ENCODE measurements at regions not wholly inside any gene's neighbourhood (a gene's known extent, or its start where the extent isn't known, plus 50 kb on each side); places are given as distances from the start of the nearest gene placed in this dataset.

DNA sequence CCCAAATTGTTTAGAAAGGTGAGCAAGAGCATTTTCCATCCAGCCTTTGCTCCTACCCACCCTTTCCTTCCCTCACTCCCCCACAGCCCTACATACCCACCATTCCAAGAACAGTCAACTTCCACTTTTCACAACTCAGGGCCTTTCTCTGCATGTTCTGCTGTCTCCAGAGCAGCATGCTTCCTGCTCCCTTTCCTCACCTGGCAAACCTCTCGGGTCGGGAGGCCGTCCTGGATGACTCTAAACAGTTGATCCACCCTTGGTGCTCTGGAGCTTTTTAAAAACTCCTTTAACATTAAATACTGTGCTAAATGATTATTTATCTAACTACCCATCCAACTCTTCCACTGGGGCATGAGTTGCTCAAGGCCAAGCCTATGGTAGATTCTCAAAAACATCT lies 200.6 kb downstream of the SETD4 start:
- no peak for DNase-seq (ENCODE audit: low spot score)
- no peak overlapping the region for H3K27ac ChIP-seq
- TF ChIP-seq, protein P1, sequence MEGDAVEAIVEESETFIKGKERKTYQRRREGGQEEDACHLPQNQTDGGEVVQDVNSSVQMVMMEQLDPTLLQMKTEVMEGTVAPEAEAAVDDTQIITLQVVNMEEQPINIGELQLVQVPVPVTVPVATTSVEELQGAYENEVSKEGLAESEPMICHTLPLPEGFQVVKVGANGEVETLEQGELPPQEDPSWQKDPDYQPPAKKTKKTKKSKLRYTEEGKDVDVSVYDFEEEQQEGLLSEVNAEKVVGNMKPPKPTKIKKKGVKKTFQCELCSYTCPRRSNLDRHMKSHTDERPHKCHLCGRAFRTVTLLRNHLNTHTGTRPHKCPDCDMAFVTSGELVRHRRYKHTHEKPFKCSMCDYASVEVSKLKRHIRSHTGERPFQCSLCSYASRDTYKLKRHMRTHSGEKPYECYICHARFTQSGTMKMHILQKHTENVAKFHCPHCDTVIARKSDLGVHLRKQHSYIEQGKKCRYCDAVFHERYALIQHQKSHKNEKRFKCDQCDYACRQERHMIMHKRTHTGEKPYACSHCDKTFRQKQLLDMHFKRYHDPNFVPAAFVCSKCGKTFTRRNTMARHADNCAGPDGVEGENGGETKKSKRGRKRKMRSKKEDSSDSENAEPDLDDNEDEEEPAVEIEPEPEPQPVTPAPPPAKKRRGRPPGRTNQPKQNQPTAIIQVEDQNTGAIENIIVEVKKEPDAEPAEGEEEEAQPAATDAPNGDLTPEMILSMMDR (IDR thresholded peaks at IDR 0.05): no peak
- H3K4me3 ChIP-seq: no peak overlapping the region

DNA sequence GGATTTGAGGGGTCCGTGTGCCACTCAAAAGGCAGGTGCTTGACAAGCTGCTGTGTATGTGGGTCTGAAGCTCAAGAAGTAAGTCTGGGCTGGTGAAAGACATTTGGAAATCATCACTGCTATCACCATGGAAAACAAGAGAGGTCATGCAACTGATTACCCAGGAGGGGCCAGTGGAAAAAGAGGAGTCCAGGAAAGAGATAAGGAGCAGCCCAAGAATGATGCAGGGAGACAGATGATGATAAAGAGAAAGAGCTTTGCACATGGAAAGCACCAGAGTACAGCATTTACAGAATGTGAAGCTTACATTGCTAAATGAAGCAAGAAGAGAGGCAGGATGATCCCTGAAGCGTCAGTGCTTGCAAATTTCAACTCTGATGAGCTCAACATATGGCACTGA lies 203.2 kb downstream of the SETD4 start:
- peak; percentile 14 for DNase-seq (ENCODE audit: low spot score)
- H3K27ac ChIP-seq: no peak overlapping the region
- TF ChIP-seq, protein P1 (IDR thresholded peaks at IDR 0.05): no peak

DNA sequence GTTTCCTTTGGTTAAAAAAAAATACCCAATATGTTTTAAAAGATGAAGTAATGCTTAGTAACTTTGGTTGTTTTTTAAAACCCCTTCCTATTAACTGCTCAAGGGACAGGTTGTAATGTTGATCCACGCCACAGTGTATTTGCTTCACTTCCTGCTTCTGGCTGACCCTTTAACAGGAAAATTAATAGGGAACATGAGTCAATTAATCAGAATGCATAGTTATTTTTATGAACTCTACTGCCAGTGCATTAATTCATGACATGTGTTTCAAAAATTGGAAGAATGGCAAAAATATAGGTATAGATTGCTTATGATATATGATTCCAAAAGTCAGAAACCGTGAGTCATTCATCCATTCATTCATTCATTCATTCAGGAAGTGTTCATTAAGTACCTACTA lies 204.8 kb downstream of the SETD4 start:
- TF ChIP-seq, protein P1 (IDR thresholded peaks at IDR 0.05): no peak
- no peak for DNase-seq (ENCODE audit: low spot score)
- H3K4me3 ChIP-seq: no peak overlapping the region
- no peak overlapping the region for H3K27ac ChIP-seq

More for the DNA sequence above, 203.2 kb downstream of the SETD4 start:
- no peak overlapping the region for H3K4me3 ChIP-seq

DNA sequence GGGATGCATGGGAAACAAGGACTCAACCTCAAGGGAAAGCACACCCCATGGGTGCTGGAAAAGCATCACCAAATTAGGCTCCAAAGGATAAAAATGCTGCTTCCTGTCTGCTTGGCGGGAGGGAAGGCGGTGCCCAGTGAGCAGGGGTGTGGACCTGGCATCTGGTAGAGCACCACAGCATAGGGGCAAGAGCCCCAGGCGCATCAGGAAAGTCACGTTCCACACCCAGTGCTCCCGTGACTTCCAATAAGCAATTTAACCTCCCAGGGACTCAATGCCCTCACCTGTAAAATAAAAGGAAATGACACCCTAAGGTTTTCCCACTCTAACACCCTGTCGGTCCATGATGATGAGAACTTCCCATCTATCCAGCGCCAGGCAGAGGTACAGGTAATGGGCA lies 206.0 kb downstream of the SETD4 start:
- DNase-seq (ENCODE audit: low spot score): peak; percentile 35
- Histone ChIP-seq H3K27ac (no peak overlapping the region), H3K4me3 (no peak overlapping the region)
- TF ChIP-seq, protein P1 (IDR thresholded peaks at IDR 0.05): no peak

DNA sequence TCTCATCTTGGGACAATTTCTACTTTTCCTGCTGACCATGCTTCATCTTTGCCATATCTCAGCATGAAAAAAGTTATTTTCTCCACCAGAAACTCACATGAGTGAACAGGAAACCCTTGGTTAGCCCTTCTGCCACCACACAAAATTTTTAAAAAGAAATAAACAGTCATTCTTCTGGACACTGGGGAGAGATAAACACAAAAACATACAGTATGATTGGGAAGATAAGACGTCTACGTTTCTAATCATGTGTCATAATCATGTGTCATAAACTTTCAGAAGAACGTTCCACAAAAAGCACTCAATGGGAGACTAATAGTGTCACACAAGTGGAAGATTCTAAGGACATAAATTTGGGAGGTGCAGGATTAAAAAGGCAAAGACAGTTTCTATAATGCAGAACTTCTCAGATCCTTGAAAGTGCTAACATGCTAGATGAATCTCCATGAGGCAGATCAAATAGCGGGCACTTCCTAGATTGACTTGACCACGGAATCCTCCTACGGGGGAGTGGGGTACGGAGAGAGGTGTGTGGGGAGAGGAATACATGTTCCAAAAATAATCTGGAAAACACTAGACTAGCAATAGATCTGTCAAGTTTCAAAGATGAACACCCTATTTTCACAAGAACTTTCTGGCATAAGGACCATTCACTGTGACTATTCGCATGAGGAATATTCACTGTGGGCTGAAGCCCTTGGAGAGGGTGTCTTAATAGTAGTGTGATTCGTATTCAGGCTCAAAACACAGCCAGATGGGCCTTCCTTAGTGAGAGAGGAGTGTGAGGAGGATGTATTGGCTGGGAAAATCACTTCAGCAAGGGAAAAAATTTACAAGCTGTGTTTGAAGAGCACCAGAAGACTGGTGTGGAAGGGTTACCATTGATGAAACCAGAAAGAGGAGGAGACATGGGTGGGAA lies 206.7 kb downstream of the SETD4 start:
- TF ChIP-seq, protein P1 (IDR thresholded peaks at IDR 0.05): no peak
- Histone ChIP-seq H3K4me3 (no peak overlapping the region), H3K27ac (peak overlapping the region in 1 of 2 donors; percentile 51)
- DNase-seq (ENCODE audit: low spot score): peak; percentile 47

DNA sequence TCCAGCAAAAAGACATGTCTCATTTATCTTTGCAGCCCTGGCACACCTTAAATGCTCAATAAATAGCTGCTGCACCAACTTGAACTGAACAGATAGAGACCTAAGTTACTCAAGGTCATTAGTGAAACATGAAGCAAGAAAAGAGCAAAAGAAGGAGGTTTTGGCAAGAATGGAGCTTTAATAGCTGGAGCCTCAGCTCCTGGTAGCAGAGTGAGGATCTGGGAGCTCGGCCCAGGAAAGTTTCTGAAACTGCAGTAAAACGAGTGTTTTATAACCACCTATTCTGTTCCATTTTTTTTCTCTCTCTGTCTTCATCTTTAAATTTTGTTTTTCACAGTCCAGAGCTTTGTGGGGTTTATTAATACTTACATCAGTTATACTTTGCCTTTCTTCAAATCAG lies 207.5 kb downstream of the SETD4 start:
- H3K4me3 ChIP-seq: no peak overlapping the region
- H3K27ac ChIP-seq: peak overlapping the region in 1 of 2 donors; percentile 30
- TF ChIP-seq, protein P1 (IDR thresholded peaks at IDR 0.05): no peak
- no peak for DNase-seq (ENCODE audit: low spot score)
